ENCODE measurements at regions not wholly inside any gene's neighbourhood (a gene's known extent, or its start where the extent isn't known, plus 50 kb on each side); places are given as distances from the start of the nearest gene placed in this dataset.

- H3K9me3 ChIP-seq (ENCODE audit: control insufficient read depth, insufficient read depth, low read length), result no peaks in the 10 kb centered on the region
- H3K4me3 ChIP-seq (ENCODE audit: low read length), result no peak overlapping the region
- H3K27me3 ChIP-seq (ENCODE audit: control insufficient read depth, insufficient read depth, low read length), result no peaks in the 10 kb centered on the region
- no peak overlapping the region for H3K27ac ChIP-seq (ENCODE audit: low read length)
- no peaks in the 10 kb centered on the region for H3K36me3 ChIP-seq (ENCODE audit: control insufficient read depth, insufficient read depth, low read length)
- H3K4me1 ChIP-seq (ENCODE audit: control insufficient read depth, insufficient read depth, low read length), result no peaks in the 10 kb centered on the region
- DNase-seq (ENCODE audit: low read depth, low spot score), result no peak
- no CpG with 5 or more reads among the region's 2 CpGs for WGBS (ENCODE audit: insufficient coverage, insufficient read length)
These were observed 97.1 kb downstream of the DUSP10 start for GRCh38 chr1:221644663-221645258.

DNA sequence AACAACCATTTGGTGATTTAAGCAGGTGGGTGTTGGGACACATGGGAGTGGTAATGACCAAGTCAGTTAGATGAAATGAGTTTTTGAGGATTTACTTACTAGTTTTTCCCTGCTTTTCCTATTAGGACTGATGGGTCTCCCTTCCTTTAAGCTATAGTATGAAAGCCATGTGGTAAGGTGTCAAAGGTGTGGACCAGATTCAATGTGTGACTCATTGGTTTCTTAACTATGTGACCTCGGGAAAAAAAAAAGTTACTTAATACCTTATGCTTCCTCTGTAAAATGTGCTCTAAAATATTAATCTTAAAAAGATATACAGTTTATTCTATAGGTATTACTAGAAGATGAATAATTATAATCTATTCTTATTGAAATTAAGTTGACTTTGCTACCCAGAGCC is 93.7 kb downstream of the DUSP10 start:
- no CpG with 5 or more reads among the region's 1 CpG for WGBS (ENCODE audit: insufficient coverage, insufficient read length)
- DNase-seq (ENCODE audit: low read depth, low spot score), result no peak
- Histone ChIP-seq H3K27me3 (ENCODE audit: control insufficient read depth, insufficient read depth, low read length) (no peaks in the 10 kb centered on the region), H3K4me3 (ENCODE audit: low read length) (no peak overlapping the region), H3K9me3 (ENCODE audit: control insufficient read depth, insufficient read depth, low read length) (no peaks in the 10 kb centered on the region), H3K36me3 (ENCODE audit: control insufficient read depth, insufficient read depth, low read length) (no peaks in the 10 kb centered on the region), H3K4me1 (ENCODE audit: control insufficient read depth, insufficient read depth, low read length) (no peaks in the 10 kb centered on the region), H3K27ac (ENCODE audit: low read length) (no peak overlapping the region)

All from iPS DF 6.9 (cell line).